GM18870 (cell line): ENCODE measurements at regions not wholly inside any gene's neighbourhood (a gene's known extent, or its start where the extent isn't known, plus 50 kb on each side); places are given as distances from the start of the nearest gene placed in this dataset.
A peak's percentile ranks its signal among the peaks of the same experiment; 100 is the strongest.

Source experiments
- ATAC-seq: cut with Tn5 transposase; IDR thresholded peaks from one replicate; pipeline ENCODE4 v1.9.1; 2021; ENCODE audit warnings: moderate library complexity; ENCODE audit not compliant: unreplicated experiment

DNA sequence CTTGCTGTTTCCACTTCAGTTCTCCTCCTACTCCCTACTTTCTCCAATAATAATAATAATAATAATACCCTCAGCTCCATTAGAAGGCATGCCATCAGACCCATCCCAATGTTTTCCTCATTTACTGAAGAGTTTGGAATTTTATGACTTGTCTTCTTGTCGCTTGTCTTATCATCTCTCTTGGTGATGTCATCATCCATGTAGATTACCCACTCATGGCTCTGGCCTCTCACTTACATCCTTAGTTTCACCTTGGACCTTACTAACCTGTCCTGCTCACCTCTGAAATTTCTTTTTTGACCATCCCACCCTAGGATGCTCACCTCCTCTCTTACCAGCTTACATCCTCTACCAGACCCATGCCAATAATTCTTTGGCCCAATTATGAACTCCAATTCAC, 329.3 kb downstream of the ACTL7B start:
- ATAC-seq = no peak

- no peak for ATAC-seq
Measured at GRCh38 chr9:108525186-108525585, 330.6 kb downstream of the ACTL7B start.

- ATAC-seq = no peak
Measured at GRCh38 chr9:108521063-108521590, 334.7 kb downstream of the ACTL7B start.

- ATAC-seq = no peak
Measured at GRCh38 chr9:108519437-108519836, 336.3 kb downstream of the ACTL7B start.

DNA sequence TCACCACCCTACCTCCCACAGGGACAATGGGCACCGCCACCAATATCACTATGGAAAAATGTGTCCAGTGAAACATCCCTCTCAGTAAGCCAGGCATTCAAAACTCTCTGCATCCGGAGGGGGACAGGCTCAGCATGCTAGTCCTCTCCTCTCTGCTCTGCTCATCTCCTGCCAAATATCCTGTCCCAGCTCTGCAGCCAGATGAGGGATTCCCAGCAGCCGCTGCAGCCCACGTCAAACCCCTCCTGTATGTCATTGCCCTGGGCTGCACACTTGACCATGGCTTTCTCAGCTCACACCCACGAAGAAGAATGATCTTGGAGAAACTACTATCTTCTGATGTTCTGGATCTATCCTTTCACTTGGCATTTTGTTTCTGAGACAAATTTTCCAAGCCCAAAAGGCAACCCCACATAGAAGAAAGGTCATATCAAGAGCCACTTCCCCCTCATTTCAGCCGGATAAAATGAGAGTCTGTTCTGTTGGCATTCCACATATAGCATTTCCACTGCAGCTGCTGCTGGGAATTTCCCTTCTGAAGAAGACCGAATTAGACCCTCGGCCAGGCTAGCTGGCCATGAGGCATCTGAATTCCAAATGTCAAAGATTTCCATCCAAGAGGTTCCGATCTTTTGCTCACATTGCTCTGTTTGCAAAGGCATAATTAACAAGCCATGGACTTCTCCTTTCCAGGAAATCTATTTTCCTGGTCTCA, 338.0 kb downstream of the ACTL7B start:
- no peak for ATAC-seq

- no peak for ATAC-seq
Measured at GRCh38 chr9:108516391-108516790, 339.4 kb downstream of the ACTL7B start.

DNA sequence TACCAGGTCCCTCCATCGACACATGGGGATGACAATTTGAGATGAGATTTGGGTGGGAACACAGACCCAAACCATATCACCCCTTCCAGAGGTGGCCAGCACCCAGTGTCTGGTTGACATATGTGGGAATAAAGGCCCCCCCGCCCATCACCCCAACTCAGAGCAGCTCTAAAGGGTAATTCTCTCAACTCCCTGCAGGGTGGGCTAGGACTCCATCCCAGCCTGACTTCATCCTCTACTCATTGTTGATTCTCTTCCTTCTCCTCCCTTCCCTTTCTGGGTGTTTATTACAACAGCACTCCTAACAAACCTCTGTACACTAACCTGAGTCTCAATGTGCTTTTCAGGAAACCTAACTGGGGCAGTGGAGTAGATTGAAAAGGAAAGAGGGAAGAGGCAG, 339.9 kb downstream of the ACTL7B start:
- ATAC-seq = no peak

DNA sequence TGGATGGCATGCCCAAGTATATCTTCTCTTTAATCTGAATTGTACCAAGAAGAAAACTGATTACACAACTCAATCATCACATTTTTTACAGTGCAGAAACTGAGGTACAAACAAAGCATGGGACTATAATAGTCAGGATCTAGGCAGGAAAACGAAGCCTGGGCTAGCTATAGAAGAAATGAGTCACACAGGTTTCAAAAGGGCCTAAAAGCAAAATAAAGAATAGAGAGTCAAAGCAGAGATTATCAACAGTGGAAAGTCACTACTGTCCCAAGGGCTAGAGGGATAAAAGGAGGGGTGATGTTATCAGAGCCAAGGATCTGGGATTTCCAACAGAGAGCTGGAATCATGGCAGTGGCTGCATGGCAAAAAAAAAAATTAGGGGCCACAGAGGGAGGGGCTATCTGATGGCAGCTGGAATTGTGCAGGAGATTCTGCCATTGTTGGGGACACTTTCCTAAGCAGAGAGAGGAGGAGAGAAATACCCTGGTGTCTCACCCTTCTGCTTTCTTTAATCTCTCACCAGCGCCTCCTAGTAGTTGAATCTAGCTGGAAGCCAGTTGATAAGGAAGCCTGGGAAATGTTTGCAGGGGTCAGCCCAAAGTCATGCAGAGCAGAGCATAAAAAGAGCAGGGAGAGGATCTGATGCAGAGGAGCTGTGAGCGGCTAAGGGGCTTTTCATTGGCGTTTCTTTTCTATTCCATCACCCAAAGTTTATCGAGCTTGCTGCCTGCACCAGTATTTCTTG, 343.2 kb downstream of the ACTL7B start:
- ATAC-seq = no peak

GRCh38 chr9:108511307-108511706, 344.5 kb downstream of the ACTL7B start:
- ATAC-seq = no peak

GRCh38 chr9:108496846-108497245, 358.9 kb downstream of the ACTL7B start:
- no peak for ATAC-seq

- ATAC-seq = no peak
Measured at GRCh38 chr9:108489567-108489966, 366.2 kb downstream of the ACTL7B start.

GRCh38 chr9:108486831-108487230, 369.0 kb downstream of the ACTL7B start:
- no peak for ATAC-seq

DNA sequence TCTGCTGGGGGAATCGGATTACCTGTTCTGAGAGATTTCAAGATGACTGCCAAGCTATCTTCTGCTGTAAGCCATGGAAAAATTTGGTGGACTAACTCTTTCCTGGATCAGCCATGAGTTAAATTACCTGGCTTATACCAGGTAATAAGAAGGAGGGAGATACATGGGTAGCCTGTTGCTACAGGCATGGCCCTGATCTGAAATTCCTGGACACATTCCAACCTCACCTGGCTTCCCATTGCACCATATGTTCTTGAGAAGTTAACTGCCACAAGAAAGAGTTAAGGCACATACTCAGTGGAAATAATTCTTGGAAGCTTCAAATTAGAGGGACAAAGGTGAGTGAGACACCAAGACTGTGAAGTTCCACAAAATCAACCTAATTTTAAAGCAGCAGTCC, 371.3 kb downstream of the ACTL7B start:
- ATAC-seq = no peak

GRCh38 chr9:108483676-108484075, 372.1 kb downstream of the ACTL7B start:
- no peak for ATAC-seq

- ATAC-seq = no peak
Measured at GRCh38 chr9:108479989-108480652, 375.7 kb downstream of the ACTL7B start.

DNA sequence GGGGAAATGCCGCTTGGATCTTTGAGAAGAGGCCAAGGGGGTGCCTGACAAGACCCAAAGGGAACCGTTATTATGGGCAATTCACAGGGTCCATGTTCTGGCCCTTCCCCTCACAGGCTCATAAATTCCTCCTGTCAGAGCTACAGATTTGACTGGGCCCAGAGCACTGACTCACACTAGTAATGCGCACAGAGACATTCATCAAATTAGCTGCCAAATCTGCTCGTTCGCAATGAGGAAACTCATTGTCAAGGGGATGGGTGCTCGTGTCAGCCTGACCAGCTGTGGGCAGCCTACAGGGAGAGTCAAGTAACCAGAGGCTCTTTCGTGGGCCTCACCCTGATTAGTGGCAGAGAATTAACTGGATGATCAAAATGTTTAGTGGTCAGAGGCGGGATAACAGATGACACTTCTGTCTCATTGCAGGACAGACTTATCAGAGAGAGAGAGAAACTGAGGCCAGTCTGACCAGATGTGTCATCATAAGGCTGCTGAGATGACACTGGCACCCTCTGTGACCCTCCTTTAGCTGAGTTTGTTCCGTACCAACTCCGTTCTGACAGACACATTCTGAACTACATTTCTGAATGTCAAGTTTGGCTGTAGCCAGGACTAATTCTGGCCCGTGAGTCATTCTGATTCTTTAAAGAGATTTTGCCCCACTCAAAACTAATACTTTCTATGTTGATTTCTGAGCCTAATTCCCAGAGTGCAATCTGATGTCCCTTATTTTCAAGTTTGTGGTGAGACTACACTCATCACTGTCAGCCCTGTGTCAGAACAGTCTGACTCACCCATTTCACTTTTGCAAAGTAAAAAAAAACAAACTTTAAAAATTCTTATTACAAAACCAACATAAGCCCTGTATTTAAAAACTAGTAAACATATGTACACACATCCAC, 377.1 kb downstream of the ACTL7B start:
- ATAC-seq = peak; percentile 95

DNA sequence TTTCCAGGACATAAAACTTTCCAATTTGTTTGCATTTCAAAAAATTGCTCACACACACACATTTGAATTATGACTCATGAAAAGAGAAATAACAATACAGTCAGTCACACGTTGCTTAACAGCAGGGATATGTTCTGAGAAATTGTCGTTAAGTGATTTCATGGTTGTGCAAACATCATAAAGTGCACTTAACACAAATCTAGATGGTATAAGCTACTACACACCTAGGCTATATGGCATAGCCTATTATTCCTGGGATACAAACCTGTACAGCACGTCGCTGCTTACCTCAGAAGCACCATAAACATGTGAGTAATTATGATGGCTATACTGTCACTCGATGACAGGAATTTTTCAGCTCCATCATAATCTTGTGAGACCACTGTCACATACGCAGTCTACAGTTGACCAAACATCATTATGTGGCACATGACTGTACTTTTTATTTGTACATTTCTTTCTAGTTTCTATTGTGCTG, 378.2 kb downstream of the ACTL7B start:
- ATAC-seq = no peak

- ATAC-seq = no peak
Measured at GRCh38 chr9:108476574-108476973, 379.2 kb downstream of the ACTL7B start.

GRCh38 chr9:108475813-108476212, 380.0 kb downstream of the ACTL7B start:
- ATAC-seq = no peak

DNA sequence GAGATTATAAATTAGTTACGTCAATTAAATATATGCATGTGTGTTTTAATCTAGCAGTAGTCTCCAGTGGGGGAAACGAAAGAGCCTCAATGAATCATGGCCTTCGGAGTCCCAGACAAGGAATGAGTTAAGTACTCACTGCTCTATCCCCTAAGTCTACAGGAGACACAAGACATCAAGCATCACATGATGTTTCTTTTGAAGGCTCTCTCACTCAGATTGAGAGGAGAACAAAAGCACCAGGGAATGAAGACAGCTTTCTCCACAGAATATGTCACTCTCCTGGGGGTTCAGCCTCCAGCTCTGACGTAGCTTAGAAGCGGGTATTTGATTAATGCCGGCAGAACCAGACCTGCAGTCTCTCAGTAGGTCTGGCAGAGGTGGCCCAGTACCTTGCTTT, 381.4 kb downstream of the ACTL7B start:
- no peak for ATAC-seq
